HL-60 (cell line): ENCODE measurements at regions not wholly inside any gene's neighbourhood (a gene's known extent, or its start where the extent isn't known, plus 50 kb on each side); places are given as distances from the start of the nearest gene placed in this dataset.

Experiments
- TF ChIP-seq, protein P1 (sequence below): IDR thresholded peaks from 2 replicates; pipeline ENCODE4 v1.6.1; 2012; ENCODE audit warnings: low read depth; ENCODE audit not compliant: insufficient replicate concordance
- TF ChIP-seq, protein P2 (sequence below): IDR thresholded peaks from one replicate; pipeline ENCODE4 v1.5.1; 2011; ENCODE audit warnings: low read length, control low read depth, inconsistent platforms; ENCODE audit not compliant: insufficient read depth

DNA sequence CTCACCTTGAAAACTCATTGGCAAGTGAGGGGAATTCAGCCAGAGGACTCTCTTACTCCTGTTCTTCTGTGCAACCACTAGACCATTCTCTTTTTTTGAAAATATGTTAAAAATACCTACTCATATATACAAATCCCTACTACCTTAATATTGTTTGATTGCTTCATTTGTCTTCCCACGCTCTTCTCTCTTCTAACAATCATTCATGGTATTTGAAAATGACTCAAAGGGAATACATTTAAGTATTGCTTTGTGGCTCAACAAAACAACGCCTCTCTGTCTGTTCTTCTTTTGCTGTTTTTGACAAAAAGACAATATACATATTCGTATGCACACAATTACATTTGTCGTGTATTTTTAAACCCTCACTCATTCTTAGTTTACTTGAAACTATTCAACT, 589.4 kb downstream of the ANKRD50 start:
- TF ChIP-seq, protein P1, sequence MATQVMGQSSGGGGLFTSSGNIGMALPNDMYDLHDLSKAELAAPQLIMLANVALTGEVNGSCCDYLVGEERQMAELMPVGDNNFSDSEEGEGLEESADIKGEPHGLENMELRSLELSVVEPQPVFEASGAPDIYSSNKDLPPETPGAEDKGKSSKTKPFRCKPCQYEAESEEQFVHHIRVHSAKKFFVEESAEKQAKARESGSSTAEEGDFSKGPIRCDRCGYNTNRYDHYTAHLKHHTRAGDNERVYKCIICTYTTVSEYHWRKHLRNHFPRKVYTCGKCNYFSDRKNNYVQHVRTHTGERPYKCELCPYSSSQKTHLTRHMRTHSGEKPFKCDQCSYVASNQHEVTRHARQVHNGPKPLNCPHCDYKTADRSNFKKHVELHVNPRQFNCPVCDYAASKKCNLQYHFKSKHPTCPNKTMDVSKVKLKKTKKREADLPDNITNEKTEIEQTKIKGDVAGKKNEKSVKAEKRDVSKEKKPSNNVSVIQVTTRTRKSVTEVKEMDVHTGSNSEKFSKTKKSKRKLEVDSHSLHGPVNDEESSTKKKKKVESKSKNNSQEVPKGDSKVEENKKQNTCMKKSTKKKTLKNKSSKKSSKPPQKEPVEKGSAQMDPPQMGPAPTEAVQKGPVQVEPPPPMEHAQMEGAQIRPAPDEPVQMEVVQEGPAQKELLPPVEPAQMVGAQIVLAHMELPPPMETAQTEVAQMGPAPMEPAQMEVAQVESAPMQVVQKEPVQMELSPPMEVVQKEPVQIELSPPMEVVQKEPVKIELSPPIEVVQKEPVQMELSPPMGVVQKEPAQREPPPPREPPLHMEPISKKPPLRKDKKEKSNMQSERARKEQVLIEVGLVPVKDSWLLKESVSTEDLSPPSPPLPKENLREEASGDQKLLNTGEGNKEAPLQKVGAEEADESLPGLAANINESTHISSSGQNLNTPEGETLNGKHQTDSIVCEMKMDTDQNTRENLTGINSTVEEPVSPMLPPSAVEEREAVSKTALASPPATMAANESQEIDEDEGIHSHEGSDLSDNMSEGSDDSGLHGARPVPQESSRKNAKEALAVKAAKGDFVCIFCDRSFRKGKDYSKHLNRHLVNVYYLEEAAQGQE, result no peak
- TF ChIP-seq, protein P2, sequence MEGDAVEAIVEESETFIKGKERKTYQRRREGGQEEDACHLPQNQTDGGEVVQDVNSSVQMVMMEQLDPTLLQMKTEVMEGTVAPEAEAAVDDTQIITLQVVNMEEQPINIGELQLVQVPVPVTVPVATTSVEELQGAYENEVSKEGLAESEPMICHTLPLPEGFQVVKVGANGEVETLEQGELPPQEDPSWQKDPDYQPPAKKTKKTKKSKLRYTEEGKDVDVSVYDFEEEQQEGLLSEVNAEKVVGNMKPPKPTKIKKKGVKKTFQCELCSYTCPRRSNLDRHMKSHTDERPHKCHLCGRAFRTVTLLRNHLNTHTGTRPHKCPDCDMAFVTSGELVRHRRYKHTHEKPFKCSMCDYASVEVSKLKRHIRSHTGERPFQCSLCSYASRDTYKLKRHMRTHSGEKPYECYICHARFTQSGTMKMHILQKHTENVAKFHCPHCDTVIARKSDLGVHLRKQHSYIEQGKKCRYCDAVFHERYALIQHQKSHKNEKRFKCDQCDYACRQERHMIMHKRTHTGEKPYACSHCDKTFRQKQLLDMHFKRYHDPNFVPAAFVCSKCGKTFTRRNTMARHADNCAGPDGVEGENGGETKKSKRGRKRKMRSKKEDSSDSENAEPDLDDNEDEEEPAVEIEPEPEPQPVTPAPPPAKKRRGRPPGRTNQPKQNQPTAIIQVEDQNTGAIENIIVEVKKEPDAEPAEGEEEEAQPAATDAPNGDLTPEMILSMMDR, result no peak
